PC-9 (cell line): ENCODE measurements at regions not wholly inside any gene's neighbourhood (a gene's known extent, or its start where the extent isn't known, plus 50 kb on each side); places are given as distances from the start of the nearest gene placed in this dataset.

Experiments used
- BruUV-seq: library from RNA; stranded (reverse); fragments of 400-500 nt; replicated peaks from 2 replicates; lab custom pipeline; 2021; lab: Mats Ljungman, UMichigan
- CTCF ChIA-PET: fragments of 300-600 bp; sonication (Branson Sonifier 250); formaldehyde crosslinking; loops from one replicate; lab custom pipeline; 2022; ENCODE audit warnings: antibody characterized with exemption; lab: Charles Lee
- POLR2A ChIA-PET: fragments of 300-600 bp; sonication (Branson Sonifier 250); formaldehyde crosslinking; loops from one replicate; lab custom pipeline; 2022; ENCODE audit warnings: antibody characterized with exemption; ENCODE audit not compliant: unreplicated experiment; lab: Charles Lee
- DNase-seq, 2 experiments: peaks; one replicate each; pipeline versions ENCODE4 v3.0.0 to v3.0.0-alpha.2; 2015 to 2022; ENCODE audit warnings: mixed read lengths in 1 of 2
- H2AFZ ChIP-seq: fragments of 200-600 bp; sonication (generic); 2 replicates; pipeline ENCODE4 v1.8.1; 2017; ENCODE audit warnings: antibody characterized with exemption
- H3F3A ChIP-seq: fragments of 200-600 bp; sonication (generic); 2 replicates; pipeline ENCODE4 v1.8.1; 2017; ENCODE audit warnings: antibody characterized with exemption, mild to moderate bottlenecking, low read depth; ENCODE audit not compliant: insufficient read depth
- H3K27ac ChIP-seq: fragments of 200-600 bp; sonication (generic); 2 replicates; pipeline ENCODE4 v1.6.1; 2016; ENCODE audit warnings: mixed run types
- H3K27me3 ChIP-seq: fragments of 200-600 bp; sonication (generic); 2 replicates; pipeline ENCODE4 v1.6.1; 2016; ENCODE audit warnings: low read depth, mixed run types; ENCODE audit not compliant: insufficient read depth
- H3K36me3 ChIP-seq: fragments of 200-600 bp; sonication (generic); 2 replicates; pipeline ENCODE4 v1.6.1; 2016; ENCODE audit warnings: low read depth, mixed run types
- H3K4me1 ChIP-seq: fragments of 200-600 bp; sonication (generic); replicated peaks from 2 replicates; pipeline ENCODE4 v1.6.1; 2016; ENCODE audit warnings: mixed run types; ENCODE audit not compliant: insufficient read depth
- H3K4me2 ChIP-seq: fragments of 200-600 bp; sonication (generic); 2 replicates; pipeline ENCODE4 v1.6.1; 2017; ENCODE audit warnings: mixed run types
- H3K4me3 ChIP-seq: fragments of 200-600 bp; sonication (generic); 2 replicates; pipeline ENCODE4 v1.6.1; 2016; ENCODE audit warnings: mixed run types
- H3K79me2 ChIP-seq: fragments of 200-600 bp; sonication (generic); 2 replicates; pipeline ENCODE4 v1.6.1; 2017; ENCODE audit warnings: low read depth, mixed run types
- H3K9me2 ChIP-seq: fragments of 200-600 bp; sonication (generic); 2 replicates; pipeline ENCODE4 v1.8.1; 2017; ENCODE audit warnings: mild to moderate bottlenecking; ENCODE audit not compliant: insufficient read depth
- H3K9me3 ChIP-seq: fragments of 200-600 bp; sonication (generic); 2 replicates; pipeline ENCODE4 v1.8.1; 2016; ENCODE audit warnings: low read depth; ENCODE audit not compliant: insufficient read depth
- H4K20me1 ChIP-seq: fragments of 200-600 bp; sonication (generic); 2 replicates; pipeline ENCODE4 v1.8.1; 2017; ENCODE audit not compliant: insufficient read depth
- CTCF ChIP-seq: fragments of 200-600 bp; sonication (generic); conservative IDR thresholded peaks from 2 replicates; pipeline ENCODE4 v1.6.1; 2017; ENCODE audit warnings: mixed run types, antibody characterized with exemption, mild to moderate bottlenecking, moderate library complexity
- EZH2 ChIP-seq: fragments of 200-600 bp; sonication (generic); IDR thresholded peaks from 2 replicates; pipeline ENCODE4 v1.8.0; 2017; ENCODE audit warnings: antibody characterized with exemption, low read depth
- intact Hi-C: fragments of 100-400 bp; cut with micrococcal nuclease; formaldehyde crosslinking; loops from one replicate; pipeline ENCODE4 v1.10.0; 2022; ENCODE audit not compliant: unreplicated experiment

DNA sequence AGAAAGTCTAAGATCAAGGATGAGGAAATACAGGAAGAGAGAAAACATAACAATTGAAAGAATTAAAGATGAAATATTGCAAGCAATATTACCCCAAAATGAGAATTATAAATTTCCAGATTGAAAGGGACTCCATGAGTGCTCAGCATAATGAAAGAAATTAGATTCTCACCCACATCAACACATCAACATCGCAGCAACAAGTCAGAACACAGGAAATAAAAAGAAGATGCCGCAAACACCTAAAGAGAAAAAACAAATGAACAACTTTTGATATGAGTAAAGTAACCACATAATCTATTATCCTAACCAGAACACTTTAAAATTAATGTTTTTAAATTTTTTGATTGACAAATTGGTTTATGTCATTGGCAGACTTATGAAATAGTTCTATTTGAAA, 318.3 kb upstream of the PTGER4 start:
- Histone ChIP-seq H3K9me3 (peaks cover 14% of the 10 kb centered on the region), H2AFZ (no peak overlapping the region), H3K4me1 (no peaks in the 10 kb centered on the region), H3K9me2 (no peaks in the 10 kb centered on the region), H4K20me1 (no peaks in the 10 kb centered on the region), H3F3A (no peaks in the 10 kb centered on the region), H3K79me2 (no peaks in the 10 kb centered on the region), H3K36me3 (no peaks in the 10 kb centered on the region), H3K27me3 (no peaks in the 10 kb centered on the region), H3K4me2 (no peak overlapping the region), H3K27ac (no peak overlapping the region), H3K4me3 (no peak overlapping the region)
- CTCF ChIA-PET: no interaction called here
- intact Hi-C loops: loop anchor here (2.0 kb wide), 1 partner anchor 37 kb away; no protein-coding TSS in a partner anchor
- BruUV-seq: no TSS peak
- no peak for DNase-seq
- TF ChIP-seq CTCF: no peak
- TF ChIP-seq EZH2: no peak
- POLR2A ChIA-PET: no interaction called here

GRCh38 chr5:40360685-40361084, 319.0 kb upstream of the PTGER4 start:
- H3K4me2 ChIP-seq: no peak overlapping the region
- H3K9me3 ChIP-seq: peaks cover 14% of the 10 kb centered on the region
- no peaks in the 10 kb centered on the region for H3K9me2 ChIP-seq
- H3K79me2 ChIP-seq: no peaks in the 10 kb centered on the region
- H3K27ac ChIP-seq: no peak overlapping the region
- 0 out of 2 replicates have a peak overlapping the region, but pooled peaks have one; percentile 14 for H2AFZ ChIP-seq
- H3F3A ChIP-seq: no peaks in the 10 kb centered on the region
- intact Hi-C loops: loop anchor here (2.0 kb wide), 1 partner anchor 36 kb away; no protein-coding TSS in a partner anchor
- BruUV-seq: no TSS peak
- no peaks in the 10 kb centered on the region for H3K36me3 ChIP-seq
- no peak overlapping the region for H3K4me3 ChIP-seq
- CTCF ChIA-PET: no interaction called here
- no peak for DNase-seq
- TF ChIP-seq EZH2: no peak
- TF ChIP-seq CTCF: no peak
- H4K20me1 ChIP-seq: no peaks in the 10 kb centered on the region
- POLR2A ChIA-PET: no interaction called here
- no peaks in the 10 kb centered on the region for H3K27me3 ChIP-seq
- H3K4me1 ChIP-seq: no peaks in the 10 kb centered on the region

DNA sequence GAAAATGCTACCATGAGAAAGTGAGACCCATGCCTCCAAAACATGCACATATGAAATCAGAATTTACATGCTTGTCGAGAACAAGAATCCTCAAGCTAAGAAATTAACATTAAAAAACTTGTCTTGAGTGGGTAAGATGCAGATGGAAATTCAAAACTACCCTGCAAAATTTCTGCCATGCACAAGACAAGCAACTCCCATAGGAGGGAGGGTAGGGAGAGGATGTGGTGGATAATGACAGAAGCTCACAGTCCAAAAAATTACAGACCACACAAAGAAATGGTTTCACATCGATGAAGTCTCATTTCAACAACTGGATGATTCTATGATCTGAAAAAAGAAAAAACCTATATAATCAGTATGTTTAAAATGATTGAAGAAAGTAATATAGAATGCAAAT, 319.9 kb upstream of the PTGER4 start:
- Histone ChIP-seq H3K79me2 (no peaks in the 10 kb centered on the region), H3K27me3 (no peaks in the 10 kb centered on the region), H4K20me1 (no peaks in the 10 kb centered on the region), H2AFZ (no peak overlapping the region), H3K36me3 (no peaks in the 10 kb centered on the region), H3K4me1 (no peaks in the 10 kb centered on the region), H3K4me2 (no peak overlapping the region), H3K9me3 (peaks cover 13% of the 10 kb centered on the region), H3K9me2 (no peaks in the 10 kb centered on the region), H3F3A (no peaks in the 10 kb centered on the region), H3K4me3 (no peak overlapping the region), H3K27ac (no peak overlapping the region)
- ChIA-PET POLR2A (no interaction called here), CTCF (no interaction called here)
- intact Hi-C loops: loop anchor here (2.0 kb wide), 1 partner anchor 35 kb away; no protein-coding TSS in a partner anchor
- no peak for DNase-seq
- no TSS peak for BruUV-seq
- no peak for TF ChIP-seq EZH2
- TF ChIP-seq CTCF: no peak
